PFSK-1 (cell line): ENCODE measurements at regions not wholly inside any gene's neighbourhood (a gene's known extent, or its start where the extent isn't known, plus 50 kb on each side); places are given as distances from the start of the nearest gene placed in this dataset.

Experiments
- FOXP2 ChIP-seq: optimal IDR thresholded peaks from 2 replicates; pipeline ENCODE3; 2011; ENCODE audit warnings: borderline replicate concordance, control low read depth, inconsistent platforms; ENCODE audit not compliant: insufficient read depth; ENCODE audit errors: extremely low read length, extremely low read depth
- POLR2AphosphoS5 ChIP-seq: IDR thresholded peaks from 2 replicates; pipeline ENCODE4 v1.6.1; 2012; ENCODE audit warnings: low read depth, mild to moderate bottlenecking, control low read depth, low read length, moderate library complexity
- SIN3A ChIP-seq: IDR thresholded peaks from 2 replicates; pipeline ENCODE4 v1.6.1; 2012; ENCODE audit warnings: mild to moderate bottlenecking, low read length, moderate library complexity, borderline replicate concordance; ENCODE audit not compliant: insufficient read depth
- TAF1 ChIP-seq: IDR thresholded peaks from 2 replicates; pipeline ENCODE4 v1.6.1; 2012; ENCODE audit warnings: low read length, control low read depth, borderline replicate concordance; ENCODE audit not compliant: insufficient read depth
- TF ChIP-seq, protein P1 (sequence below), 2 experiments: IDR thresholded peaks; 2 replicates each; pipeline versions ENCODE4 v1.6.1 to v1.8.0; 2011 to 2012; ENCODE audit warnings: low read depth in 2 of 2, low read length in 2 of 2, control low read depth in 1 of 2, inconsistent platforms in 1 of 2, mild to moderate bottlenecking in 1 of 2, moderate library complexity in 1 of 2; ENCODE audit not compliant: insufficient read depth in 1 of 2

DNA sequence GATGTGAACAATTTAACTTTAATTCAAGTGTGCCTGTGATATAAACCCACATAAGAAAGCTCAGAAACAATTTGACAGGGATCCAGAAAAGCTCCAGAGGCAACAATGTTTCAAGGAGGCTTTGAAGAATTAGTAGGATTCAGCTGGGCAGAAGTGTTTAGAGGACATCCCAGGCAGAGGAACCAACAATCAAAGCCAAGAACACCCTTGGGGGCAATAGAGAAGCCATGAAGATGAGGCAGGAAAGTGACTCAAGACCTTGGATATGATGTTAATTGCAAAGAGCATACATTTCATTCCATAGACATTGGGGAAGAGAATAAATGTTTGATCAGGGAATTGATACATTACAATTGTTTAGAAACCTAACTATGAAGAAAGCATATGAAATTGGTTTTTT is 280.3 kb downstream of the LTN1 start:
- TF ChIP-seq SIN3A = no peak
- no peak for TF ChIP-seq FOXP2
- TF ChIP-seq, protein P1, sequence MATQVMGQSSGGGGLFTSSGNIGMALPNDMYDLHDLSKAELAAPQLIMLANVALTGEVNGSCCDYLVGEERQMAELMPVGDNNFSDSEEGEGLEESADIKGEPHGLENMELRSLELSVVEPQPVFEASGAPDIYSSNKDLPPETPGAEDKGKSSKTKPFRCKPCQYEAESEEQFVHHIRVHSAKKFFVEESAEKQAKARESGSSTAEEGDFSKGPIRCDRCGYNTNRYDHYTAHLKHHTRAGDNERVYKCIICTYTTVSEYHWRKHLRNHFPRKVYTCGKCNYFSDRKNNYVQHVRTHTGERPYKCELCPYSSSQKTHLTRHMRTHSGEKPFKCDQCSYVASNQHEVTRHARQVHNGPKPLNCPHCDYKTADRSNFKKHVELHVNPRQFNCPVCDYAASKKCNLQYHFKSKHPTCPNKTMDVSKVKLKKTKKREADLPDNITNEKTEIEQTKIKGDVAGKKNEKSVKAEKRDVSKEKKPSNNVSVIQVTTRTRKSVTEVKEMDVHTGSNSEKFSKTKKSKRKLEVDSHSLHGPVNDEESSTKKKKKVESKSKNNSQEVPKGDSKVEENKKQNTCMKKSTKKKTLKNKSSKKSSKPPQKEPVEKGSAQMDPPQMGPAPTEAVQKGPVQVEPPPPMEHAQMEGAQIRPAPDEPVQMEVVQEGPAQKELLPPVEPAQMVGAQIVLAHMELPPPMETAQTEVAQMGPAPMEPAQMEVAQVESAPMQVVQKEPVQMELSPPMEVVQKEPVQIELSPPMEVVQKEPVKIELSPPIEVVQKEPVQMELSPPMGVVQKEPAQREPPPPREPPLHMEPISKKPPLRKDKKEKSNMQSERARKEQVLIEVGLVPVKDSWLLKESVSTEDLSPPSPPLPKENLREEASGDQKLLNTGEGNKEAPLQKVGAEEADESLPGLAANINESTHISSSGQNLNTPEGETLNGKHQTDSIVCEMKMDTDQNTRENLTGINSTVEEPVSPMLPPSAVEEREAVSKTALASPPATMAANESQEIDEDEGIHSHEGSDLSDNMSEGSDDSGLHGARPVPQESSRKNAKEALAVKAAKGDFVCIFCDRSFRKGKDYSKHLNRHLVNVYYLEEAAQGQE (IDR thresholded peaks at IDR 0.05; ENCODE audit: insufficient read depth in 1 of 2, low read depth in 2 of 2, low read length in 2 of 2) = no peak
- no peak for TF ChIP-seq TAF1
- TF ChIP-seq POLR2AphosphoS5 = no peak

DNA sequence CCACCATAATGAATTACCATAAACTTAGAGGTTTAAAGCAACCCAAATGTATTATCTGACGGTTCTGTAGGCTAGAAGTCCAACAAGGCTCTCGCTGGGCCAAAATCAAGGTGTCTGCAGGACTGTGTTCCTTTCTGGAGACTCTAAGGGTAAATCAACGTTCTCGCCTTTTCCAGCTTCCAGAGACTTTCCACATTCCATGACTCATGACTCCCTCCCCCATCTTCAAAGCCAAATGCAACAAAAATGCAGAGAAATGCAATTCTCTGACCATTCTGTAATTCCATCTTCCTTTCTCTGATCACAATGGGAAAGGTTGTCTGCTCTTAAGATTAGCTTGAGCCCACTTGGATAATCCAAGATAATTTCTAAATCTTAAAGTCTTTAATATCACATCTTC is 287.1 kb downstream of the LTN1 start:
- no peak for TF ChIP-seq TAF1
- TF ChIP-seq POLR2AphosphoS5 = no peak
- TF ChIP-seq SIN3A = no peak
- TF ChIP-seq, protein P1 (IDR thresholded peaks at IDR 0.05; ENCODE audit: insufficient read depth in 1 of 2, low read depth in 2 of 2, low read length in 2 of 2) = no peak
- TF ChIP-seq FOXP2 = no peak

DNA sequence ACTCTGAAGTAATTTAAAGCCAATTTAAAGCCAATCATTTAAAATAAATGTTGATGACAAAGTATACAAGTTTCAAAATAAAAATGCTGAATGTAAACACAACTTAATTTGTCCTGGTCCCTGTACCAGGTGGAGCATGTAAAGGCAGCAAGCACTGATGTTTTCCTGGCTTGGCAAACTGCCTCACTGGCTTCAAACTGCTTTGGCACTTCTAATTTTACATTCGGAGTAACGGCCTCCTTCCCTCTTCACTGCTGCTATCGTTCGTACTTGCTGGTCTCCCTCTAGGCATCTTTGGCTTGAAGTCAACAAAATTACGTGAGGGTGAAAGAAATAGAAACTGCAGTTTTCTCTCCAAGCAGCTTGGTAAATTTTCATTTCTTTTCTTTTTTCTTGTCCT is 287.9 kb downstream of the LTN1 start:
- TF ChIP-seq SIN3A (no peak), POLR2AphosphoS5 (no peak), FOXP2 (no peak), TAF1 (no peak)
- TF ChIP-seq, protein P1 (IDR thresholded peaks at IDR 0.05; ENCODE audit: insufficient read depth in 1 of 2, low read depth in 2 of 2, low read length in 2 of 2) = no peak

DNA sequence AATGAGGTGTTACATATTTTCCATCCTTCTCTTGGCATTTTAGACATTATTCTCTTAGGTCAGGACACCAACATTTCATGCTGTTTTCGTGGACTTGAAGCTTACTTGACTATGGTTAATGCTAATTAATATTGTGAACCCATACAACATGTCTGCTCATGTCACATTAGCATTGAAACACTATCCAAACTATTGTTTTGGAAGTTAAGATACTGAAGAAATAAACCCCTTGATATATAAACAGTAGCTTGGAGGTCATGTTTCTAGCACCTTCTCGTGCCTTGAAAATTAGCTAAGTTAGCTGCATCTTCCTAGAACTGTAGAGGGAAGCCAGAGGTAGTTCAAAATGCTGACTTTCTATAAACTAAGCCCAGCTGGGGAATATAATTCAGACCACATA is 288.8 kb downstream of the LTN1 start:
- no peak for TF ChIP-seq FOXP2
- TF ChIP-seq TAF1 = no peak

DNA sequence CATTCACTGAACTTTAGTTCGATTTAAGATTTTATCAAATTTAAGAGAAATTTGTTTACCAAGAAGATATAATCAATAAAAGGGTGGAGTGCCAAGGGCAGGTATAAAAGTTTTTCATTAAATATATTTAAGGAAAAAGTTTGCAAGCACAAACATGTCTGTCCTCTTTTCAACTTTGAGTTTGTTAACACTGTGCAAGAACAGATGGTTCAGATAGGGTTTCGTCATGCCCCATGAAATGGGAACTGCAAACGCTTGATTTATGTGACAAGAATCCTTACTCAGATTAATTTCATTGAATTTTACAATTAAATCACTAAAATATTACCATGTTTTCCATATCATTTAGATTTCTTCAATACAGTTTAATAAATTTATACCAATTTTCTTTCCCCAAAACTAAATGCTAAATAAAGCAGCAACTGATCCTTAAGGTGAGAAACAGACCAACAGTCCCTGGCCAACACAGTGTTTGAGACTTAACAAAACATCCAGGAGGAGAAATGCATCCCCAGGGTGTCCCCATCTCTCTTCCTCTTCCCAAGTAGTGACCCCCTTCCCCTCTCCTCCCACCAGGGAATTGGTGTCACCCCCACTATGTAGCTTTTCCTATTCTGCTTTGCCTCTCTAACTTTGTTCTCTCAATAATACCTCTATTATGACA is 292.9 kb downstream of the LTN1 start:
- no peak for TF ChIP-seq SIN3A
- TF ChIP-seq, protein P1 (IDR thresholded peaks at IDR 0.05; ENCODE audit: insufficient read depth in 1 of 2, low read depth in 2 of 2, low read length in 2 of 2) = no peak
- TF ChIP-seq FOXP2 = no peak
- TF ChIP-seq POLR2AphosphoS5 = no peak
- no peak for TF ChIP-seq TAF1
